H1 (cell line): ENCODE measurements at regions not wholly inside any gene's neighbourhood (a gene's known extent, or its start where the extent isn't known, plus 50 kb on each side); places are given as distances from the start of the nearest gene placed in this dataset.

ENCODE experiments used
- CTCF ChIA-PET: fragments of 300-600 bp; sonication (Branson Sonifier 250); formaldehyde crosslinking; loops from one replicate; lab custom pipeline; 2021; ENCODE audit not compliant: partially characterized antibody; lab: Charles Lee
- POLR2A ChIA-PET: fragments of 300-600 bp; sonication (Branson Sonifier 250); formaldehyde crosslinking; loops from one replicate; lab custom pipeline; 2021; ENCODE audit warnings: inconsistent platforms; ENCODE audit not compliant: partially characterized antibody; lab: Charles Lee
- DNase-seq, 2 experiments: peaks; one replicate each; pipeline versions ENCODE4 v3.0.0 to v3.0.0-alpha.2; 2010 to 2022; ENCODE audit warnings: low spot score in 2 of 2, low read depth in 1 of 2, mixed read lengths in 1 of 2
- FAIRE-seq: peaks from 2 replicates; lab custom pipeline; 2011; peaks lifted over from hg19 to GRCh38; lab: Jason Lieb, UNC
- H2AFZ ChIP-seq: 2 replicates; pipeline ENCODE4 v1.8.1; 2012; ENCODE audit warnings: low read length, inconsistent platforms
- H2AK5ac ChIP-seq: 2 replicates; pipeline ENCODE4 v1.6.1; 2013; ENCODE audit warnings: low read depth, low read length
- H2BK120ac ChIP-seq: replicated peaks from 2 replicates; pipeline ENCODE3; 2013; ENCODE audit warnings: low read depth, low read length, inconsistent platforms
- H2BK12ac ChIP-seq: 2 replicates; pipeline ENCODE4 v1.6.1; 2013; ENCODE audit warnings: low read depth, low read length
- H2BK15ac ChIP-seq: 2 replicates; pipeline ENCODE4 v1.6.1; 2013; ENCODE audit warnings: low read length
- H2BK20ac ChIP-seq: 2 replicates; pipeline ENCODE4 v1.6.1; 2013; ENCODE audit warnings: low read length
- H2BK5ac ChIP-seq: 2 replicates; pipeline ENCODE4 v1.6.1; 2013; ENCODE audit warnings: low read depth, low read length
- H3K14ac ChIP-seq: 2 replicates; pipeline ENCODE4 v1.6.1; 2013; ENCODE audit warnings: inconsistent platforms; ENCODE audit not compliant: insufficient read length
- H3K18ac ChIP-seq: 2 replicates; pipeline ENCODE4 v1.6.1; 2013; ENCODE audit warnings: low read length; ENCODE audit errors: extremely low read depth
- H3K23ac ChIP-seq: 2 replicates; pipeline ENCODE4 v1.6.1; 2013; ENCODE audit warnings: inconsistent platforms; ENCODE audit not compliant: insufficient read length
- H3K23me2 ChIP-seq: 2 replicates; pipeline ENCODE4 v1.6.1; 2013; ENCODE audit warnings: low read depth, low read length
- H3K27ac ChIP-seq: 2 replicates; pipeline ENCODE4 v1.6.1; 2011; ENCODE audit warnings: low read depth, low read length, inconsistent platforms
- H3K27me3 ChIP-seq, 4 experiments: replicated peaks in 1 of 4; 1 replicate in 1 of 4; 2 replicates in 3 of 4; pipeline versions ENCODE4 v1.6.1 to v1.8.1; 2011 to 2013; ENCODE audit warnings: low read length in 3 of 4, mild to moderate bottlenecking in 3 of 4, inconsistent platforms in 2 of 4, mixed read lengths in 2 of 4, moderate library complexity in 1 of 4; ENCODE audit not compliant: control insufficient read depth in 3 of 4, insufficient read depth in 3 of 4; ENCODE audit errors: extremely low read depth in 1 of 4
- H3K36me3 ChIP-seq, 4 experiments: 2 replicates each; pipeline versions ENCODE4 v1.6.1 to v1.8.1; 2011 to 2013; ENCODE audit warnings: mild to moderate bottlenecking in 4 of 4, low read length in 3 of 4, moderate library complexity in 2 of 4, control low read depth in 1 of 4, inconsistent platforms in 1 of 4; ENCODE audit not compliant: insufficient read depth in 4 of 4, control insufficient read depth in 2 of 4
- H3K4ac ChIP-seq: replicated peaks from 2 replicates; pipeline ENCODE3; 2013; ENCODE audit warnings: low read length, low read depth, mixed read lengths, inconsistent platforms; ENCODE audit not compliant: insufficient read length
- H3K4me1 ChIP-seq, 4 experiments: replicated peaks in 1 of 4; 1 replicate in 1 of 4; 2 replicates in 3 of 4; pipeline versions ENCODE4 v1.6.1 to v1.8.1; 2011 to 2013; ENCODE audit warnings: low read length in 3 of 4, inconsistent platforms in 2 of 4, mixed read lengths in 1 of 4; ENCODE audit not compliant: insufficient read depth in 4 of 4, control insufficient read depth in 3 of 4
- H3K4me2 ChIP-seq, 2 experiments: 2 replicates each; pipeline versions ENCODE4 v1.6.1 to v1.8.1; 2011 to 2013; ENCODE audit warnings: low read depth in 2 of 2, low read length in 2 of 2, control low read depth in 1 of 2, inconsistent platforms in 1 of 2, mild to moderate bottlenecking in 1 of 2; ENCODE audit not compliant: insufficient read depth in 1 of 2
- H3K4me3 ChIP-seq, 4 experiments: fragments of 200-600, 300-600 bp in 1 of 4; sonication (generic), shearing (Covaris generic), sonication (Bioruptor Twin) in 1 of 4; 2 replicates each; pipeline versions ENCODE4 v1.5.1 to v1.8.1; 2011 to 2016; ENCODE audit warnings: low read length in 4 of 4, low read depth in 3 of 4, control low read depth in 2 of 4, inconsistent platforms in 2 of 4, mild to moderate bottlenecking in 2 of 4, mixed read lengths in 1 of 4, moderate library complexity in 1 of 4; ENCODE audit not compliant: insufficient read depth in 2 of 4; ENCODE audit errors: extremely low read depth in 1 of 4
- H3K56ac ChIP-seq: replicated peaks from 2 replicates; pipeline ENCODE3; 2013; ENCODE audit warnings: low read depth, mild to moderate bottlenecking, mixed read lengths, low read length, inconsistent platforms; ENCODE audit not compliant: insufficient read length
- H3K79me1 ChIP-seq: 2 replicates; pipeline ENCODE4 v1.6.1; 2013; ENCODE audit warnings: low read depth, low read length, control low read depth
- H3K79me2 ChIP-seq, 2 experiments: 2 replicates each; pipeline versions ENCODE4 v1.6.1 to v1.8.1; 2012 to 2013; ENCODE audit warnings: low read length in 2 of 2, mild to moderate bottlenecking in 2 of 2, inconsistent platforms in 1 of 2; ENCODE audit not compliant: insufficient read depth in 2 of 2, control insufficient read depth in 1 of 2
- H3K9ac ChIP-seq, 4 experiments: replicated peaks in 1 of 4; 1 replicate in 1 of 4; 2 replicates in 3 of 4; pipeline versions ENCODE4 v1.6.1 to v1.8.1; 2011 to 2013; ENCODE audit warnings: low read depth in 3 of 4, low read length in 3 of 4, control low read depth in 2 of 4, mild to moderate bottlenecking in 2 of 4, moderate library complexity in 2 of 4, inconsistent platforms in 1 of 4; ENCODE audit errors: extremely low read depth in 1 of 4
- H3K9me3 ChIP-seq, 2 experiments: 2 replicates each; pipeline versions ENCODE4 v1.6.1 to v1.8.1; 2012 to 2013; ENCODE audit warnings: mild to moderate bottlenecking in 2 of 2, moderate library complexity in 2 of 2, control low read depth in 1 of 2, inconsistent platforms in 1 of 2, low read depth in 1 of 2, low read length in 1 of 2, mixed read lengths in 1 of 2; ENCODE audit not compliant: insufficient read depth in 2 of 2
- H4K20me1 ChIP-seq, 2 experiments: replicated peaks in 1 of 2; 2 replicates each; pipeline versions ENCODE3 to v1.8.1; 2011 to 2013; ENCODE audit warnings: inconsistent platforms in 2 of 2, low read length in 2 of 2, mild to moderate bottlenecking in 1 of 2; ENCODE audit not compliant: insufficient read depth in 2 of 2, control insufficient read depth in 1 of 2
- H4K5ac ChIP-seq: 2 replicates; pipeline ENCODE4 v1.6.1; 2013; ENCODE audit warnings: low read length, low read depth, mixed read lengths, inconsistent platforms; ENCODE audit not compliant: insufficient read length
- H4K8ac ChIP-seq: 2 replicates; pipeline ENCODE4 v1.8.0; 2013; ENCODE audit warnings: mild to moderate bottlenecking, moderate library complexity, low read length, inconsistent platforms; ENCODE audit not compliant: insufficient read depth; ENCODE audit errors: extremely low read depth
- H4K91ac ChIP-seq: replicated peaks from 2 replicates; pipeline ENCODE3; 2013; ENCODE audit warnings: low read length, mixed read lengths, inconsistent platforms; ENCODE audit not compliant: insufficient read length
- CEBPB ChIP-seq: IDR thresholded peaks from 2 replicates; pipeline ENCODE4 v1.6.1; 2012; ENCODE audit warnings: low read depth, low read length
- CHD1 ChIP-seq: IDR thresholded peaks from 2 replicates; pipeline ENCODE4 v1.6.1; 2012; ENCODE audit warnings: low read depth, low read length, improper control_type of control experiment
- CREB1 ChIP-seq: IDR thresholded peaks from 2 replicates; pipeline ENCODE4 v1.6.1; 2012; ENCODE audit warnings: inconsistent platforms
- FOSL1 ChIP-seq: IDR thresholded peaks from 2 replicates; pipeline ENCODE4 v1.6.1; 2011; ENCODE audit warnings: mild to moderate bottlenecking, low read depth, low read length, moderate library complexity; ENCODE audit not compliant: insufficient read depth
- GABPA ChIP-seq: IDR thresholded peaks from 2 replicates; pipeline ENCODE4 v1.6.1; 2011; ENCODE audit warnings: mild to moderate bottlenecking, low read length, moderate library complexity, borderline replicate concordance; ENCODE audit not compliant: insufficient read depth
- HDAC6 ChIP-seq: IDR thresholded peaks from one replicate; pipeline ENCODE4 v1.7.1; 2012; ENCODE audit warnings: low read depth, mild to moderate bottlenecking, inconsistent platforms, low read length, moderate library complexity
- JUN ChIP-seq: IDR thresholded peaks from 2 replicates; pipeline ENCODE4 v1.6.1; 2011; ENCODE audit warnings: low read depth, mild to moderate bottlenecking, improper control_type of control experiment, low read length
- MAFK ChIP-seq: IDR thresholded peaks from 2 replicates; pipeline ENCODE4 v1.6.1; 2012; ENCODE audit warnings: low read depth, mild to moderate bottlenecking, improper control_type of control experiment, low read length
- POU5F1 ChIP-seq: IDR thresholded peaks from 2 replicates; pipeline ENCODE4 v1.6.1; 2011; ENCODE audit warnings: low read depth, mild to moderate bottlenecking, low read length, moderate library complexity
- RAD21 ChIP-seq, 2 experiments: IDR thresholded peaks in 1 of 2; conservative IDR thresholded peaks in 1 of 2; 2 replicates each; pipeline ENCODE4 v1.6.1; 2011; ENCODE audit warnings: low read depth in 2 of 2, low read length in 2 of 2, improper control_type of control experiment in 1 of 2, inconsistent platforms in 1 of 2, mild to moderate bottlenecking in 1 of 2, moderate library complexity in 1 of 2
- RXRA ChIP-seq: IDR thresholded peaks from 2 replicates; pipeline ENCODE4 v1.6.1; 2011; ENCODE audit warnings: low read depth, mild to moderate bottlenecking, low read length, moderate library complexity; ENCODE audit not compliant: insufficient read depth
- SIRT6 ChIP-seq: IDR thresholded peaks from one replicate; pipeline ENCODE4 v1.7.1; 2012; ENCODE audit warnings: low read length, inconsistent platforms
- SP4 ChIP-seq: IDR thresholded peaks from 2 replicates; pipeline ENCODE4 v1.6.1; 2012; ENCODE audit warnings: low read length, inconsistent platforms
- TBP ChIP-seq: IDR thresholded peaks from 2 replicates; pipeline ENCODE4 v1.6.1; 2011; ENCODE audit warnings: low read depth, low read length, improper control_type of control experiment
- YY1 ChIP-seq: IDR thresholded peaks from 2 replicates; pipeline ENCODE4 v1.6.1; 2011; ENCODE audit warnings: low read depth, mild to moderate bottlenecking, low read length
- WGBS, 2 experiments: shearing (Covaris generic) in 1 of 2; methylation state at CpG; one replicate each; pipeline versions ENCODE4 v1.1.6 to v1.1.7; 2013 to 2015; ENCODE audit warnings: low lambda C conversion rate in 2 of 2, mixed read lengths in 2 of 2, inconsistent platforms in 1 of 2, low coverage in 1 of 2, missing lambda C conversion rate in 1 of 2; ENCODE audit not compliant: insufficient replicate concordance in 2 of 2, insufficient coverage in 1 of 2, insufficient read length in 1 of 2; ENCODE audit errors: extremely low coverage in 1 of 2, missing lambda C conversion rate in 1 of 2; 5-methylcytosine and 5-hydroxymethylcytosine counted together
- TF ChIP-seq, protein P1 (sequence below): IDR thresholded peaks from 2 replicates; pipeline ENCODE4 v1.6.1; 2012; ENCODE audit warnings: inconsistent platforms

GRCh38 chr2:66698091-66698490 lies 263.2 kb downstream of the MEIS1 start:
- no peak overlapping the region for H3K56ac ChIP-seq
- H3K4ac ChIP-seq: no peak overlapping the region
- H2AFZ ChIP-seq: no peak overlapping the region
- no peak overlapping the region for H3K4me2 ChIP-seq
- H2AK5ac ChIP-seq: no peak overlapping the region
- H3K4me1 ChIP-seq: peaks cover 3 to 14% (median 8%) of the 10 kb centered on the region in 4 experiments; a peak in 6 of 7 replicates
- H2BK5ac ChIP-seq: no peak overlapping the region
- H3K27me3 ChIP-seq: no peaks in the 10 kb centered on the region
- DNase-seq (no peak), FAIRE-seq (no peak)
- WGBS, 2 experiments: 81% methylated on average over 3 of the region's 3 CpGs; no CpG with 5 or more reads in 1 of the 2 experiments
- no peak overlapping the region for H3K4me3 ChIP-seq
- no peak overlapping the region for H4K91ac ChIP-seq
- H3K23ac ChIP-seq: no peak overlapping the region
- H3K79me2 ChIP-seq: no peaks in the 10 kb centered on the region
- ChIA-PET POLR2A (interaction anchor here (0.5 kb wide), 1 partner anchor 27 kb away, joined by 4 read pairs; no protein-coding TSS in a partner anchor), CTCF (interaction anchor here (0.9 kb wide), 1 partner anchor 111 kb away, joined by 6 read pairs; no protein-coding TSS in a partner anchor)
- peak overlapping the region; percentile 66 for H2BK120ac ChIP-seq
- no peaks in the 10 kb centered on the region for H3K79me1 ChIP-seq
- no peaks in the 10 kb centered on the region for H3K9me3 ChIP-seq
- no peak overlapping the region for H3K9ac ChIP-seq
- no peak overlapping the region for H2BK20ac ChIP-seq
- H4K5ac ChIP-seq: no peak overlapping the region
- no peak overlapping the region for H3K27ac ChIP-seq
- no peak overlapping the region for H2BK12ac ChIP-seq
- H4K20me1 ChIP-seq: no peaks in the 10 kb centered on the region
- H3K36me3 ChIP-seq: no peaks in the 10 kb centered on the region
- H3K18ac ChIP-seq: no peak overlapping the region
- H3K14ac ChIP-seq: no peak overlapping the region
- H3K23me2 ChIP-seq: no peaks in the 10 kb centered on the region
- no peak overlapping the region for H2BK15ac ChIP-seq
- no peak overlapping the region for H4K8ac ChIP-seq
- TF ChIP-seq TBP (no peak), MAFK (no peak), GABPA (no peak), RAD21 (IDR thresholded peaks at IDR 0.05 in 1 of 2, conservative IDR thresholded peaks at IDR 0.05 in 1 of 2; ENCODE audit: low read depth in 2 of 2, low read length in 2 of 2) (no peak), CHD1 (no peak), YY1 (no peak), CEBPB (no peak), SIRT6 (no peak), HDAC6 (no peak), SP4 (no peak), POU5F1 (no peak), FOSL1 (no peak), JUN (no peak), RXRA (no peak), CREB1 (no peak)
- TF ChIP-seq, protein P1, sequence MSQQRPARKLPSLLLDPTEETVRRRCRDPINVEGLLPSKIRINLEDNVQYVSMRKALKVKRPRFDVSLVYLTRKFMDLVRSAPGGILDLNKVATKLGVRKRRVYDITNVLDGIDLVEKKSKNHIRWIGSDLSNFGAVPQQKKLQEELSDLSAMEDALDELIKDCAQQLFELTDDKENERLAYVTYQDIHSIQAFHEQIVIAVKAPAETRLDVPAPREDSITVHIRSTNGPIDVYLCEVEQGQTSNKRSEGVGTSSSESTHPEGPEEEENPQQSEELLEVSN: no peak
